DND-41 (cell line): ENCODE measurements at regions not wholly inside any gene's neighbourhood (a gene's known extent, or its start where the extent isn't known, plus 50 kb on each side); places are given as distances from the start of the nearest gene placed in this dataset.

Experiments used
- ATAC-seq: fragments of 200-7000 bp; cut with Tn5 transposase; 3 replicates; pipeline ENCODE4 v1.9.1; 2021; ENCODE audit warnings: low read depth; ENCODE audit not compliant: insufficient read depth
- DNase-seq: peaks from one replicate; pipeline ENCODE4 v3.0.0-alpha.2; 2020
- H2AFZ ChIP-seq: 2 replicates; pipeline ENCODE4 v1.6.0; 2012; ENCODE audit warnings: low read depth, low read length
- H3K27ac ChIP-seq: 2 replicates; pipeline ENCODE4 v1.5.1; 2012; ENCODE audit warnings: low read length, inconsistent platforms
- H3K27me3 ChIP-seq: fragments of 200-600 bp; sonication (generic); 2 replicates; pipeline ENCODE4 v1.6.0; 2012; ENCODE audit warnings: low read length, mild to moderate bottlenecking, inconsistent platforms; ENCODE audit not compliant: insufficient read depth, poor library complexity
- H3K36me3 ChIP-seq: 2 replicates; pipeline ENCODE4 v1.5.1; 2012; ENCODE audit warnings: low read length, inconsistent platforms; ENCODE audit not compliant: insufficient read depth
- H3K4me1 ChIP-seq: 2 replicates; pipeline ENCODE4 v1.5.1; 2012; ENCODE audit warnings: mild to moderate bottlenecking, low read length; ENCODE audit not compliant: insufficient read depth
- H3K4me2 ChIP-seq: 2 replicates; pipeline ENCODE4 v1.6.0; 2012; ENCODE audit warnings: mild to moderate bottlenecking, moderate library complexity, low read length, inconsistent platforms; ENCODE audit not compliant: insufficient read depth
- H3K4me3 ChIP-seq, 2 experiments: fragments of 200-600 bp in 1 of 2; shearing (Covaris generic) in 1 of 2; 2 replicates each; pipeline ENCODE4 v1.5.1; 2012 to 2016; ENCODE audit warnings: inconsistent platforms in 2 of 2, low read length in 2 of 2, mild to moderate bottlenecking in 2 of 2, low read depth in 1 of 2, moderate library complexity in 1 of 2
- H3K79me2 ChIP-seq: 2 replicates; pipeline ENCODE4 v1.6.0; 2012; ENCODE audit warnings: low read length, inconsistent platforms; ENCODE audit not compliant: insufficient read depth
- H3K9ac ChIP-seq: 2 replicates; pipeline ENCODE4 v1.6.0; 2012; ENCODE audit warnings: low read depth, mild to moderate bottlenecking, inconsistent platforms, low read length, moderate library complexity
- H3K9me3 ChIP-seq: 2 replicates; pipeline ENCODE4 v1.5.1; 2012; ENCODE audit warnings: low read length, moderate library complexity, mild to moderate bottlenecking, inconsistent platforms; ENCODE audit not compliant: insufficient read depth, severe bottlenecking
- H4K20me1 ChIP-seq: 2 replicates; pipeline ENCODE4 v1.6.0; 2012; ENCODE audit warnings: low read length; ENCODE audit not compliant: insufficient read depth
- CTCF ChIP-seq: IDR thresholded peaks from 2 replicates; pipeline ENCODE4 v1.5.1; 2012; ENCODE audit warnings: borderline replicate concordance, low read length, moderate library complexity, mild to moderate bottlenecking; ENCODE audit not compliant: poor library complexity, severe bottlenecking; ENCODE audit errors: extremely low read depth
- EZH2 ChIP-seq: IDR thresholded peaks from 3 replicates; pipeline ENCODE4 v1.6.1; 2012; ENCODE audit warnings: borderline replicate concordance, low read depth, mild to moderate bottlenecking, moderate library complexity, low read length, inconsistent platforms; ENCODE audit not compliant: severe bottlenecking

- Histone ChIP-seq H3K4me2 (no peak overlapping the region), H3K27me3 (no peaks in the 10 kb centered on the region), H2AFZ (no peak overlapping the region), H3K4me3 (no peak overlapping the region), H3K79me2 (no peaks in the 10 kb centered on the region), H3K9me3 (no peaks in the 10 kb centered on the region), H3K9ac (no peak overlapping the region), H3K27ac (no peak overlapping the region), H3K4me1 (no peaks in the 10 kb centered on the region), H4K20me1 (no peaks in the 10 kb centered on the region), H3K36me3 (no peaks in the 10 kb centered on the region)
- ATAC-seq (no peak), DNase-seq (no peak)
- no peak for TF ChIP-seq CTCF
- TF ChIP-seq EZH2, result no peak
Measured at GRCh38 chr5:173669483-173669882, 53.0 kb upstream of the BOD1 start.

- H4K20me1 ChIP-seq, result no peaks in the 10 kb centered on the region
- H3K4me1 ChIP-seq, result no peaks in the 10 kb centered on the region
- DNase-seq, result no peak
Measured at GRCh38 chr5:173670130-173670651, 53.7 kb upstream of the BOD1 start.

GRCh38 chr5:173670791-173671120 is 54.3 kb upstream of the BOD1 start:
- DNase-seq (no peak), ATAC-seq (no peak)
- Histone ChIP-seq H3K9me3 (no peaks in the 10 kb centered on the region), H3K9ac (no peak overlapping the region), H3K27ac (no peak overlapping the region), H3K4me2 (no peak overlapping the region), H3K27me3 (no peaks in the 10 kb centered on the region), H3K4me3 (no peak overlapping the region), H3K36me3 (no peaks in the 10 kb centered on the region), H3K4me1 (no peaks in the 10 kb centered on the region), H4K20me1 (no peaks in the 10 kb centered on the region), H2AFZ (no peak overlapping the region), H3K79me2 (no peaks in the 10 kb centered on the region)
- TF ChIP-seq CTCF (no peak), EZH2 (no peak)

More at GRCh38 chr5:173670130-173670651, 53.7 kb upstream of the BOD1 start:
- H3K4me2 ChIP-seq, result no peak overlapping the region
- no peak overlapping the region for H3K4me3 ChIP-seq
- no peak for TF ChIP-seq CTCF
- TF ChIP-seq EZH2, result no peak
- no peak overlapping the region for H3K9ac ChIP-seq
- H2AFZ ChIP-seq, result no peak overlapping the region
- no peaks in the 10 kb centered on the region for H3K9me3 ChIP-seq
- H3K36me3 ChIP-seq, result no peaks in the 10 kb centered on the region
- H3K27ac ChIP-seq, result no peak overlapping the region
- H3K27me3 ChIP-seq, result no peaks in the 10 kb centered on the region
- H3K79me2 ChIP-seq, result no peaks in the 10 kb centered on the region
- no peak for ATAC-seq
